Heart left ventricle (tissue), 16 donors: ENCODE measurements at regions not wholly inside any gene's neighbourhood (a gene's known extent, or its start where the extent isn't known, plus 50 kb on each side); places are given as distances from the start of the nearest gene placed in this dataset.

Experiments
- ATAC-seq, 4 donors: fragments of 200-7000 bp; cut with Tn5 transposase; one replicate each; pipeline ENCODE4 v1.9.1; 2020 to 2022; ENCODE audit warnings: moderate library complexity in 4 of 4, mild to moderate bottlenecking in 3 of 4, moderate number of reproducible peaks in 1 of 4
- DNase-seq, 5 donors: peaks; one replicate each; pipeline ENCODE4 v3.0.0-alpha.2; 2020
- H3K27ac ChIP-seq, 12 donors: fragments of 200-600 bp; sonication (generic) in 4 of 12; one replicate each; pipeline versions ENCODE4 v1.5.0 to v1.8.0; 2016 to 2022; ENCODE audit warnings: mild to moderate bottlenecking in 2 of 12
- H3K27me3 ChIP-seq, 9 donors: fragments of 200-600 bp; sonication (generic) in 2 of 9; one replicate each; pipeline versions ENCODE4 v1.5.1 to v1.8.0; 2016 to 2022; ENCODE audit warnings: mild to moderate bottlenecking in 3 of 9
- H3K36me3 ChIP-seq, 9 donors: fragments of 200-600 bp; sonication (generic) in 2 of 9; one replicate each; pipeline versions ENCODE4 v1.5.0 to v1.8.0; 2018 to 2022; ENCODE audit warnings: mild to moderate bottlenecking in 2 of 9
- H3K4me1 ChIP-seq, 12 donors: fragments of 200-600 bp; sonication (generic) in 4 of 12; one replicate each; pipeline versions ENCODE4 v1.5.0 to v1.8.0; 2016 to 2022; ENCODE audit warnings: mild to moderate bottlenecking in 3 of 12
- H3K4me3 ChIP-seq, 12 donors: fragments of 200-600 bp; sonication (generic) in 4 of 12; one replicate each; pipeline versions ENCODE4 v1.5.0 to v1.8.0; 2017 to 2022; ENCODE audit warnings: mild to moderate bottlenecking in 9 of 12, moderate library complexity in 4 of 12
- H3K9me3 ChIP-seq, 12 donors: fragments of 200-600 bp; sonication (generic) in 4 of 12; one replicate each; pipeline versions ENCODE4 v1.5.0 to v1.8.0; 2016 to 2022; ENCODE audit warnings: mild to moderate bottlenecking in 1 of 12
- CTCF ChIP-seq, 12 donors: fragments of 200-600 bp; sonication (generic) in 4 of 12; IDR thresholded peaks; one replicate each; pipeline versions ENCODE4 v1.5.0 to v1.8.0; 2018 to 2022; ENCODE audit warnings: antibody characterized with exemption in 12 of 12, mild to moderate bottlenecking in 5 of 12
- POLR2A ChIP-seq, 2 donors: fragments of 450-650 bp; IDR thresholded peaks; one replicate each; pipeline ENCODE4 v1.6.1; 2017; ENCODE audit warnings: antibody characterized with exemption in 2 of 2, mild to moderate bottlenecking in 2 of 2, moderate library complexity in 2 of 2
- WGBS, 4 donors: extraction: QIAGEN DNeasy Blood & Tissue Kit in 2 of 4; methylation state at CpG; one replicate each; pipeline versions ENCODE4 v1.1.5 to v1.1.7; 2013 to 2018; 5-methylcytosine and 5-hydroxymethylcytosine counted together
- intact Hi-C, 10 donors: fragments of 100-400 bp; cut with DNase I; formaldehyde crosslinking; loops; one replicate each; pipeline versions ENCODE4 v1.11.1 to v1.14.2; 2022
- donor health status: ischemic (EF 13 %, LVEDD 7.1; RV severe dilation, severe dysfunction).
- donor health status: healthy with polysubstance abuse.
- donor health status: DM: no; HTN: yes; CAD: no.
- donor health status: DM: no; HTN: no; CAD: no.
- donor health status: ischemic (EF 25% LVEDD 6.9; RV normal size, moderate dysfunction).
- donor health status: ischemic (EF 25% LVEDD 5.7; RV mildly dilated, moderate dysfunction).
- donor health status: healthy.
- donor health status: DM: yes; HTN: yes; CAD: no.
- donor health status: ischemic (EF 35%, LVEDD 5.7; RV mildly dilated, moderate dysfunction).
- donor health status: nonischemic (EF 11% LVEDD 7.7; RV severe dilation, severe dysfunction).
- donor health status: DM: yes; HTN: yes; CAD: no.
- donor health status: PGD.
- donor health status: ischemic (EF 29% LVEDD 5.4; RV normal size, mild dysfunction).
- donor health status: nonischemic (EF 23%, LVEDD 6.1; RV moderate dilation, normal function).

- Histone ChIP-seq H3K27me3 (no peaks in the 10 kb centered on the region), H3K4me3 (no peak overlapping the region), H3K9me3 (peaks cover 0 to 33% (median 5%) of the 10 kb centered on the region in 12 donors), H3K4me1 (no peaks in the 10 kb centered on the region), H3K27ac (no peak overlapping the region), H3K36me3 (no peaks in the 10 kb centered on the region)
- ATAC-seq (no peak), DNase-seq (no peak)
- TF ChIP-seq POLR2A (IDR thresholded peaks at IDR 0.05) (no peak), CTCF (IDR thresholded peaks at IDR 0.05) (no peak)
- intact Hi-C loops, result no loop called here
- WGBS, 4 donors, result 66 to 83% (median 74%) methylated on average over 3 of the region's 3 CpGs
Measured at GRCh38 chr4:79666875-79667274, 258.8 kb upstream of the GK2 start.

- H3K36me3 ChIP-seq, result no peaks in the 10 kb centered on the region
- TF ChIP-seq POLR2A (IDR thresholded peaks at IDR 0.05) (no peak), CTCF (IDR thresholded peaks at IDR 0.05) (no peak)
- H3K4me3 ChIP-seq, result no peak overlapping the region
- 61 to 65% (median 63%) methylated on average over 1 of the region's 1 CpG for WGBS, 4 donors
- intact Hi-C loops, result no loop called here
- peaks cover 0 to 27% (median 5%) of the 10 kb centered on the region in 12 donors for H3K9me3 ChIP-seq
- ATAC-seq, result no peak
- no peak for DNase-seq
- H3K27ac ChIP-seq, result no peak overlapping the region
- no peaks in the 10 kb centered on the region for H3K4me1 ChIP-seq
- H3K27me3 ChIP-seq, result no peaks in the 10 kb centered on the region
Measured at GRCh38 chr4:79666112-79666511, 258.1 kb upstream of the GK2 start.

- intact Hi-C loops, result no loop called here
- DNase-seq (no peak), ATAC-seq (no peak)
- Histone ChIP-seq H3K36me3 (no peaks in the 10 kb centered on the region), H3K27me3 (no peaks in the 10 kb centered on the region), H3K4me3 (no peak overlapping the region), H3K9me3 (peaks cover 0 to 7% (median 0%) of the 10 kb centered on the region in 12 donors), H3K4me1 (no peaks in the 10 kb centered on the region), H3K27ac (no peak overlapping the region)
- no peak for TF ChIP-seq CTCF (IDR thresholded peaks at IDR 0.05)
- TF ChIP-seq POLR2A (IDR thresholded peaks at IDR 0.05), result no peak
- WGBS, 4 donors, result 84 to 88% (median 85%) methylated on average over 4 of the region's 4 CpGs
Measured at GRCh38 chr4:79663865-79664264, 255.8 kb upstream of the GK2 start.

- Histone ChIP-seq H3K9me3 (peaks cover 0 to 11% (median 0%) of the 10 kb centered on the region in 12 donors), H3K4me1 (no peaks in the 10 kb centered on the region), H3K27ac (no peak overlapping the region), H3K36me3 (no peaks in the 10 kb centered on the region), H3K27me3 (no peaks in the 10 kb centered on the region), H3K4me3 (no peak overlapping the region)
- ATAC-seq (no peak), DNase-seq (no peak)
- TF ChIP-seq CTCF (IDR thresholded peaks at IDR 0.05), result no peak
- TF ChIP-seq POLR2A (IDR thresholded peaks at IDR 0.05), result no peak
- 69 to 81% (median 73%) methylated on average over 1 of the region's 1 CpG for WGBS, 4 donors
- intact Hi-C loops, result no loop called here
Measured at GRCh38 chr4:79663141-79663540, 255.1 kb upstream of the GK2 start.
